C4-2B (cell line): ENCODE measurements at regions not wholly inside any gene's neighbourhood (a gene's known extent, or its start where the extent isn't known, plus 50 kb on each side); places are given as distances from the start of the nearest gene placed in this dataset.

Experiments used
- CTCF ChIP-seq: fragments of 450-650 bp; conservative IDR thresholded peaks from 2 replicates; pipeline ENCODE4 v1.5.1; 2017; ENCODE audit warnings: mild to moderate bottlenecking
- ZFX ChIP-seq: fragments of 450-650 bp; IDR thresholded peaks from 2 replicates; pipeline ENCODE4 v1.6.1; 2017

- TF ChIP-seq CTCF (no peak), ZFX (no peak)
Measured at GRCh38 chr2:74740741-74741431, 86.8 kb downstream of the SEMA4F start.
